Endothelial cell (in vitro differentiated cells): ENCODE measurements at regions not wholly inside any gene's neighbourhood (a gene's known extent, or its start where the extent isn't known, plus 50 kb on each side); places are given as distances from the start of the nearest gene placed in this dataset.

Experiments used
- DNase-seq: peaks from one replicate; pipeline ENCODE4 v3.0.0; 2021; ENCODE audit warnings: low spot score
- H3K27ac Mint-ChIP-seq: one replicate; pipeline ENCODE4 v1.8.0; 2021; ENCODE audit warnings: mixed read lengths, inconsistent platforms; ENCODE audit not compliant: unreplicated experiment
- H3K27me3 Mint-ChIP-seq: one replicate; pipeline ENCODE4 v1.8.0; 2021; ENCODE audit warnings: mild to moderate bottlenecking, moderate library complexity, mixed read lengths, inconsistent platforms; ENCODE audit not compliant: unreplicated experiment
- H3K36me3 Mint-ChIP-seq: one replicate; pipeline ENCODE4 v1.8.0; 2021; ENCODE audit warnings: mild to moderate bottlenecking, low read depth, mixed read lengths, inconsistent platforms; ENCODE audit not compliant: unreplicated experiment
- H3K4me1 Mint-ChIP-seq: one replicate; pipeline ENCODE4 v1.8.0; 2021; ENCODE audit warnings: mild to moderate bottlenecking, mixed read lengths, inconsistent platforms; ENCODE audit not compliant: unreplicated experiment
- H3K4me3 Mint-ChIP-seq: one replicate; pipeline ENCODE4 v1.8.0; 2021; ENCODE audit warnings: mild to moderate bottlenecking, mixed read lengths, inconsistent platforms; ENCODE audit not compliant: unreplicated experiment
- H3K9me3 Mint-ChIP-seq: one replicate; pipeline ENCODE4 v1.8.0; 2021; ENCODE audit warnings: mixed read lengths, inconsistent platforms; ENCODE audit not compliant: unreplicated experiment
- TF ChIP-seq, protein P1 (sequence below): fragments of 200-600 bp; sonication (generic); IDR thresholded peaks from one replicate; pipeline ENCODE4 v1.5.0; 2021; ENCODE audit warnings: antibody characterized with exemption; ENCODE audit not compliant: unreplicated experiment

DNA sequence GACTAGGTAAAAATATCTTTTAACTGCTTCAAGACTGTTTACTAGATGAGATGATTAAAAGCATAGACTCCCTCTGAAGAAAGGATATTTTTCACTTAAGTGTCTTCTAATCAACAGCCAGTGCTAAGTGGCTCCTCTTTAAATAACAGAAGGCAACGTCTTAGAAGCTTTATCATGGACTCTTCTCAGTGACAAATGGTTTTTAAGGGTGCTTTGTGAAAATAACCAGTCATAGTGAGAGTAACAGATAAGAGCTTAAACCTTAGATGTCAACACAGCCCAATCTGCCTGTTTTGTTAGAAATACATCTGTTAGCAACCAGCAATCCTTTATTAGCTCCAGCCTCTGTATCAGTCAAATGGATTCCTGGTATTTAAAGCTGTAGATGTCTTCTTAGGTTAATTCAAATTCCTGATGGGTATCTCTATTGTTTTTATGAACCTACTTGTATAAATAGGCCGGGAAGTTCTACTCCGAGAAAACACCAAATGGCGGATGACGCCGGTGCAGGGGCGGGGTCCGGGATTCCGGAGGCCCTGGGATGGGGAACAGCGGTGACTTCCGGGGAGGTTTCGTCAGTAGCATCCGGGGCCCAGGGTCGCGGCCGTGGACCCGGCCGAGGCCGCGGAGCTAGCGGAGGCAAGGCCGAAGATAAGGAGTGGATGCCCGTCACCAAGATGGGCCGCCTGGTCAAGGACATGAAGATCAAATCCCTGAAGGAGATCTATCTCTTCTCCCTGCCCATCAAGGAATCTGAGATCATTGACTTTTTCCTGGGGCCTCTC, 285.4 kb downstream of the GPR37 start:
- no peak overlapping the region for H3K4me3 Mint-ChIP-seq
- H3K27me3 Mint-ChIP-seq, result no peaks in the 10 kb centered on the region
- no peaks in the 10 kb centered on the region for H3K4me1 Mint-ChIP-seq
- H3K27ac Mint-ChIP-seq, result no peak overlapping the region
- TF ChIP-seq, protein P1, sequence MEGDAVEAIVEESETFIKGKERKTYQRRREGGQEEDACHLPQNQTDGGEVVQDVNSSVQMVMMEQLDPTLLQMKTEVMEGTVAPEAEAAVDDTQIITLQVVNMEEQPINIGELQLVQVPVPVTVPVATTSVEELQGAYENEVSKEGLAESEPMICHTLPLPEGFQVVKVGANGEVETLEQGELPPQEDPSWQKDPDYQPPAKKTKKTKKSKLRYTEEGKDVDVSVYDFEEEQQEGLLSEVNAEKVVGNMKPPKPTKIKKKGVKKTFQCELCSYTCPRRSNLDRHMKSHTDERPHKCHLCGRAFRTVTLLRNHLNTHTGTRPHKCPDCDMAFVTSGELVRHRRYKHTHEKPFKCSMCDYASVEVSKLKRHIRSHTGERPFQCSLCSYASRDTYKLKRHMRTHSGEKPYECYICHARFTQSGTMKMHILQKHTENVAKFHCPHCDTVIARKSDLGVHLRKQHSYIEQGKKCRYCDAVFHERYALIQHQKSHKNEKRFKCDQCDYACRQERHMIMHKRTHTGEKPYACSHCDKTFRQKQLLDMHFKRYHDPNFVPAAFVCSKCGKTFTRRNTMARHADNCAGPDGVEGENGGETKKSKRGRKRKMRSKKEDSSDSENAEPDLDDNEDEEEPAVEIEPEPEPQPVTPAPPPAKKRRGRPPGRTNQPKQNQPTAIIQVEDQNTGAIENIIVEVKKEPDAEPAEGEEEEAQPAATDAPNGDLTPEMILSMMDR, result no peak
- no peaks in the 10 kb centered on the region for H3K36me3 Mint-ChIP-seq
- no peak for DNase-seq
- no peaks in the 10 kb centered on the region for H3K9me3 Mint-ChIP-seq

- H3K27ac Mint-ChIP-seq, result no peak overlapping the region
- H3K9me3 Mint-ChIP-seq, result no peaks in the 10 kb centered on the region
- H3K4me3 Mint-ChIP-seq, result no peak overlapping the region
- TF ChIP-seq, protein P1, result no peak
- H3K4me1 Mint-ChIP-seq, result no peaks in the 10 kb centered on the region
- H3K27me3 Mint-ChIP-seq, result no peaks in the 10 kb centered on the region
- no peaks in the 10 kb centered on the region for H3K36me3 Mint-ChIP-seq
- no peak for DNase-seq
Observed at GRCh38 chr7:124462249-124462648, 303.3 kb downstream of the GPR37 start.

GRCh38 chr7:124460555-124460954, 305.0 kb downstream of the GPR37 start:
- DNase-seq, result no peak
- TF ChIP-seq, protein P1, result no peak
- H3K4me3 Mint-ChIP-seq, result no peak overlapping the region
- H3K4me1 Mint-ChIP-seq, result no peaks in the 10 kb centered on the region
- H3K27me3 Mint-ChIP-seq, result no peaks in the 10 kb centered on the region
- H3K9me3 Mint-ChIP-seq, result no peaks in the 10 kb centered on the region
- H3K27ac Mint-ChIP-seq, result no peak overlapping the region
- H3K36me3 Mint-ChIP-seq, result no peaks in the 10 kb centered on the region

GRCh38 chr7:124460056-124460450, 305.5 kb downstream of the GPR37 start:
- no peak for DNase-seq
- H3K4me3 Mint-ChIP-seq, result no peak overlapping the region
- no peaks in the 10 kb centered on the region for H3K36me3 Mint-ChIP-seq
- no peak overlapping the region for H3K27ac Mint-ChIP-seq
- TF ChIP-seq, protein P1, result no peak
- H3K4me1 Mint-ChIP-seq, result no peaks in the 10 kb centered on the region
- no peaks in the 10 kb centered on the region for H3K27me3 Mint-ChIP-seq
- H3K9me3 Mint-ChIP-seq, result no peaks in the 10 kb centered on the region
